Peyer's patch (tissue), 4 donors: ENCODE measurements at regions not wholly inside any gene's neighbourhood (a gene's known extent, or its start where the extent isn't known, plus 50 kb on each side); places are given as distances from the start of the nearest gene placed in this dataset.

Experiments
- DNase-seq, 3 donors: peaks; one replicate each; pipeline ENCODE4 v3.0.0-alpha.2; 2017 to 2019
- H3K27ac ChIP-seq, 4 donors: fragments of 200-600 bp; sonication (generic); one replicate each; pipeline ENCODE4 v1.5.1; 2016 to 2019
- H3K27me3 ChIP-seq, 2 donors: fragments of 200-600 bp; sonication (generic); one replicate each; pipeline ENCODE4 v1.5.1; 2019
- H3K36me3 ChIP-seq, 3 donors: fragments of 200-600 bp; sonication (generic); one replicate each; pipeline ENCODE4 v1.5.1; 2016 to 2019
- H3K4me1 ChIP-seq, 4 donors: fragments of 200-600 bp; sonication (generic); one replicate each; pipeline ENCODE4 v1.5.1; 2016 to 2019
- H3K4me3 ChIP-seq, 4 donors: fragments of 200-600 bp; sonication (generic); 1 replicate in 3 of 4; 2 replicates in 1 of 4; pipeline ENCODE4 v1.5.1; 2016 to 2019; ENCODE audit warnings: mild to moderate bottlenecking in 1 of 4
- H3K9me3 ChIP-seq, 4 donors: fragments of 200-600 bp; sonication (generic); one replicate each; pipeline ENCODE4 v1.5.1; 2016 to 2019; ENCODE audit warnings: mild to moderate bottlenecking in 1 of 4
- CTCF ChIP-seq, 6 experiments: fragments of 450-650 bp in 4 of 6; fragments of 200-600 bp in 2 of 6; sonication (generic) in 1 of 6; IDR thresholded peaks; one replicate each; pipeline ENCODE4 v1.5.1; 2017 to 2019; ENCODE audit warnings: antibody characterized with exemption in 6 of 6, mild to moderate bottlenecking in 3 of 6, moderate library complexity in 1 of 6
- POLR2A ChIP-seq, 2 donors: fragments of 450-650 bp; IDR thresholded peaks; one replicate each; pipeline ENCODE4 v1.5.1; 2017; ENCODE audit warnings: antibody characterized with exemption in 2 of 2, mild to moderate bottlenecking in 2 of 2, moderate library complexity in 2 of 2

GRCh38 chr2:8590938-8591337 is 90.9 kb upstream of the ID2 start:
- Histone ChIP-seq H3K27me3 (no peaks in the 10 kb centered on the region), H3K36me3 (no peaks in the 10 kb centered on the region), H3K4me1 (no peaks in the 10 kb centered on the region), H3K4me3 (no peak overlapping the region), H3K27ac (no peak overlapping the region), H3K9me3 (no peaks in the 10 kb centered on the region)
- DNase-seq, result no peak
- TF ChIP-seq CTCF (IDR thresholded peaks at IDR 0.05) (no peak), POLR2A (IDR thresholded peaks at IDR 0.05) (no peak)

GRCh38 chr2:8592736-8593135 is 89.1 kb upstream of the ID2 start:
- Histone ChIP-seq H3K9me3 (no peaks in the 10 kb centered on the region), H3K4me3 (no peak overlapping the region), H3K4me1 (no peaks in the 10 kb centered on the region), H3K27ac (no peak overlapping the region), H3K27me3 (no peaks in the 10 kb centered on the region), H3K36me3 (no peaks in the 10 kb centered on the region)
- no peak for DNase-seq
- TF ChIP-seq CTCF (IDR thresholded peaks at IDR 0.05) (no peak), POLR2A (IDR thresholded peaks at IDR 0.05) (no peak)

- Histone ChIP-seq H3K4me1 (no peaks in the 10 kb centered on the region), H3K27ac (no peak overlapping the region), H3K36me3 (no peaks in the 10 kb centered on the region), H3K4me3 (no peak overlapping the region), H3K9me3 (no peaks in the 10 kb centered on the region), H3K27me3 (no peaks in the 10 kb centered on the region)
- no peak for DNase-seq
- TF ChIP-seq CTCF (IDR thresholded peaks at IDR 0.05) (no peak), POLR2A (IDR thresholded peaks at IDR 0.05) (no peak)
Measured at GRCh38 chr2:8593243-8593642, 88.6 kb upstream of the ID2 start.

GRCh38 chr2:8594731-8595427 is 87.0 kb upstream of the ID2 start:
- no peak overlapping the region for H3K4me3 ChIP-seq
- no peaks in the 10 kb centered on the region for H3K27me3 ChIP-seq
- no peaks in the 10 kb centered on the region for H3K36me3 ChIP-seq
- TF ChIP-seq POLR2A (IDR thresholded peaks at IDR 0.05) (no peak), CTCF (IDR thresholded peaks at IDR 0.05) (no peak)
- DNase-seq, result no peak
- H3K4me1 ChIP-seq, result no peaks in the 10 kb centered on the region
- no peaks in the 10 kb centered on the region for H3K9me3 ChIP-seq
- no peak overlapping the region for H3K27ac ChIP-seq

- no peaks in the 10 kb centered on the region for H3K4me1 ChIP-seq
- no peaks in the 10 kb centered on the region for H3K27me3 ChIP-seq
- no peak for DNase-seq
- H3K36me3 ChIP-seq, result no peaks in the 10 kb centered on the region
- TF ChIP-seq CTCF (IDR thresholded peaks at IDR 0.05) (no peak), POLR2A (IDR thresholded peaks at IDR 0.05) (no peak)
- H3K27ac ChIP-seq, result no peak overlapping the region
- H3K9me3 ChIP-seq, result no peaks in the 10 kb centered on the region
- no peak overlapping the region for H3K4me3 ChIP-seq
Measured at GRCh38 chr2:8595428-8595805, 86.4 kb upstream of the ID2 start.
